ENCODE measurements at regions not wholly inside any gene's neighbourhood (a gene's known extent, or its start where the extent isn't known, plus 50 kb on each side); places are given as distances from the start of the nearest gene placed in this dataset.

- DNase-seq: no peak
These were observed 209.3 kb upstream of the ROPN1 start for GRCh38 chr3:124201226-124201625.

DNA sequence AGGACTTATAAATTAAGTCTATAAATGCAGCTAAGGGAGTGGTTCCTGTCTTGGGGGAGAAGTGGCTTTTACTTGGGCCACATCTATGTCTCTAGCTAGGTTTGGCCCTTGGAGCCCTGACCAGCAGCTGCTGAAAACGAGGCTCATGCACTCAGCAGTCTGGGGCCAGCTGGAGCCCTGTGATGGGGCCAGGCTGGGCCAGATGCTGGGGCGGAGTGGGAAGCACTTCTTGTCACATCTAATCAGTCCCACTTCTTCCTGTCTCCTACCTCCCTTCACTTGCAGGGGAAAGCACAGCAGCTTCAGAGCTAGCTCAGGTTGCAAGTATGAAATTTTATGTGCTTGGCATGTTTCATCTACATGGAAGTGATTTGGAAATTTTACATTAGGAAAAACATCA lies 209.9 kb upstream of the ROPN1 start:
- no peak for DNase-seq

DNA sequence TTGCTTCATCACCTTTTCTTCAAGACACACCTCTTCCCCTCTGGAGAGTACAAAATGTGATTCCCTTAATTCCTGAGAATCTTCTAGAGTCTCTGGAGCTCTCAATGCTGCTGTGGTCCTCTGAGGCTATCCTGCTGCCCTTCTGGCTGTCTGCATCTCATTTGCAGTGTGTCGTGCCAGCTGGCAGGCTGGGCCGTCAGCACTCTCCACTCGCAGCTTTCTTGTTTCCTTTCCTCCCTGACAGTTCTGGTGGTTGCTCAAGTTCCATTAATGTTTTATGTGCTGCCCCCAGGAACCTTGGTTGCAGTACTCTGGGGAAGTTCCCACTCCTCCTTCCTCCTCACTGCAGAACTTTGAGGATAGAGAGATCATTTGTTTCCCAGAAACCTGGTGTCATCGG lies 210.8 kb upstream of the ROPN1 start:
- DNase-seq: no peak

GRCh38 chr3:124203292-124203691 lies 211.4 kb upstream of the ROPN1 start:
- DNase-seq: no peak

DNA sequence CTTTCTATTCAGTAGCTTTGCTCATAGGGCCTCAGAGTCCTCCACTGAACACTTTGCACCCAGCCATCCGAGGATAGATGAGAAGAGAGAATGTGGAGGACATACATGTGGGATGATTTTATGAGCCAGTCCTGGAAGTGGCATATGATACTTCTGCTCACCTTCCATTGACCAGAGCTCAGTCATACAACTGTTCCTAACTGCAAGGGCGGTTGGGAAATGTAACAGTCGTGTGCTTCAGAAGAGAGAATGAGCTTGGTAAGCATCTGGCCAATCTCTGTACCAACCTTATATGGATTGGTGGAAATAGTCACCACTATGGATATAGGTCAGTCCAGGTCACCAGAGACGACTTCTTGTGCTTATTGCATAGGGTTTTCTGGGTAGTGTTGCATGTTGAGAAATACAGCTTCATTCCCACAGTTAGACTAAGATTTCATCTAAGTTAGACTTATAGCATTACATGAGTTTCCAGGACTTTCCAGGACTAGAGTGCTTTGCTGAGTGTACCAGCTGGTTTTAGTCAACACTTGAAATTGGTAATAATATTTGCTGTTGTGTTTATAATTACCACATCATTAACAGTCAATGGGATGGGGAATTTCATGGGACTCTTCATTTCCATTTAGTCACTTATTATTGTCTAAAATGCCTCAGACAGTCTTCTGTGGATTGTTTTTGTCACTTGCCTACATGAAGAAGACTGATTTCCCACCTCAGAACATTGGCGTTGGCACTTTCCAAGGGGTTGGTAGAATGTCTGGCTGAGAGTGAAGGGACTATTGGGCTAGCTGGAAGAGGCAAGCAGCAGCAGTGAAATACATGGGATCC lies 214.5 kb upstream of the ROPN1 start:
- DNase-seq: no peak

- DNase-seq: no peak
These were observed 215.2 kb upstream of the ROPN1 start for GRCh38 chr3:124207077-124207476.

GRCh38 chr3:124207873-124208485 lies 216.1 kb upstream of the ROPN1 start:
- no peak for DNase-seq

DNA sequence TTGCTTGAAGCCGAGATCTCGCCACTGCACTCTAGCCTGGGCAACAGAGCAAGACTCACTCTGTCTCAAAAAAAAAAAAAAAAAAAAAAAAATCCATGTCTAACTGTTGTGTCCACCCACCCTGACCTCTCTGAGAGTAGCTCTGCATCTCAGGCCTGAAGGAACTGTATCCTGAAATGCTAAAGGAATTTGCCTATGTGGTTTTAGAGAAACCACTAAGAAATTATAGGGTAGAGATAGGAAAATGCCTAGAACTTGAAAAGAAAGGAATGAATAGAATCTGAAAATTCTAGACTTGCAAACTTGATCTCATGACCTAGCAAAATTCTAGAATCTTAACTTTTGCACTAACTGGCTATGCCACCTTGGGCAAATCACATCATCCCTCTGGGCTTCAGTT lies 217.5 kb upstream of the ROPN1 start:
- no peak for DNase-seq

- no peak for DNase-seq
These were observed 219.0 kb upstream of the ROPN1 start for GRCh38 chr3:124210899-124211298.

- DNase-seq: no peak
These were observed 221.7 kb upstream of the ROPN1 start for GRCh38 chr3:124213641-124214040.

DNA sequence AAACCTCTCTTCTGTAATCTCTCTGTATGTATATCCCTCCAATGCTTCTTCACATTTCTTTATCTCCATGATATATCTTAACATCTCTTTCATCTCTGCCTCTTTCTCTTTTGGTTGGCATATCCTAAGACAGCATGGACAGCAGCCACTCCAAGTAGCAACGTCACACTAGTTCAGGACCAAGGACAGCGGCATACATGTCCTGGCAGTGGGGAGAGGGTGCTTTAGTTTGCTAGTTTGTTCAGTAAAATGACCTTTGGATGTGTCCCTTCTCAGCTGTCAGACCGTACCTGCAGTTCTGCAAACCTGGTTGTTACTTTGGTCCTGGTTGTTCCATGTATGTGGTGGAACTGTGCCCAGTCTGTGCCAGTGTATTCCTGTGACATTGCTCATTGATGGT lies 225.6 kb upstream of the ROPN1 start:
- DNase-seq: no peak

GRCh38 chr3:124221422-124221821 lies 229.5 kb upstream of the ROPN1 start:
- no peak for DNase-seq

GRCh38 chr3:124223853-124224252 lies 231.9 kb upstream of the ROPN1 start:
- DNase-seq: no peak

- DNase-seq: no peak
These were observed 235.3 kb upstream of the ROPN1 start for GRCh38 chr3:124227150-124227630.

DNA sequence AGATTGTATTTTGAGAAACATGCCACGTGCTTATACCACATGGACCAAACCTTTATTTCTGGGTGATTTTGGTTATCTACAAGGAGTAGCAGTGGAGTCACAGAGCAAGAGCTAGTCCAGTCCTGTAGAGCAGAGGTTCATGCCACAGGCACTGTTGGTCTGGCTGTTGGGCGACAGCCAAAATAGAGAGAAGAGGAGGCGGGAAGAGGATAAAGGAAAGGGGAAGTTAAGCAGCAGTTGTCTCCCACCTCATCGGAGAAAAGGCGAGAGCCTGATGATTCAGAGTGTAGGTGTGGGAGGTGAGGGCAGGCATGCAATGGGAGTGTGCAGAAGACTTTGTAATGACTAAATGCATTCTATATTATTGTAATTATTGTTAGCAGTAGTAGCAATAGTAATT lies 237.5 kb upstream of the ROPN1 start:
- DNase-seq: no peak

GRCh38 chr3:124229836-124230235 lies 237.9 kb upstream of the ROPN1 start:
- DNase-seq: no peak

GRCh38 chr3:124230432-124230831 lies 238.5 kb upstream of the ROPN1 start:
- no peak for DNase-seq

GRCh38 chr3:124230998-124231397 lies 239.1 kb upstream of the ROPN1 start:
- DNase-seq: no peak

DNA sequence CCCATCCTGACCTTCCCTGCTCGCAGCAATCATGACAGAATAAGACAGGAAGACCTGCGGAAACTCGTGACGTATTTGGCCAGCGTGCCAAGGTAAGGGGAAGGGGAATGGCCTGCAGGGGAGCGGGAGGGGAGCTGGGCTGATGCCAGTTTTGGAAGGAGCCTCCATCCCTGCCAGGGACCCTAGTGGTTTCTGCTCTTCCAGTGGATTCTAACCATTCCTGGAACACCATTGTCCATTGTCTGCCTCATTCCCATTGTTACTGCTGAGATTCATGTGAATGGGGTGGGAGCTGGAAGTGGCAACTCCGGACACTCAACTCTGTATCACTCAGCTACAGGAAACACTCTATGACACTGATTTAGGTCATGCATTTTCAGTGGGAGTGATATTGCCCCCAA lies 242.9 kb upstream of the ROPN1 start:
- no peak for DNase-seq

GRCh38 chr3:124235446-124235845 lies 243.5 kb upstream of the ROPN1 start:
- no peak for DNase-seq

GRCh38 chr3:124243177-124243859 lies 251.4 kb upstream of the ROPN1 start:
- DNase-seq: no peak

- DNase-seq: no peak
These were observed 254.5 kb upstream of the ROPN1 start for GRCh38 chr3:124246376-124246775.

- DNase-seq: no peak
These were observed 255.0 kb upstream of the ROPN1 start for GRCh38 chr3:124246949-124247348.

- no peak for DNase-seq
These were observed 256.6 kb upstream of the ROPN1 start for GRCh38 chr3:124248471-124249028.
